ENCODE measurements at regions not wholly inside any gene's neighbourhood (a gene's known extent, or its start where the extent isn't known, plus 50 kb on each side); places are given as distances from the start of the nearest gene placed in this dataset.
"Not testable (repeated sequence)": the region's sequence is repeated elsewhere in the genome, so short reads cannot be mapped to it uniquely, and the experiment has no call there.

- DNase-seq (ENCODE audit: low read depth in 4 of 4, low spot score in 3 of 4) = no peak
Observed at GRCh38 chr5:158522776-158523175, 576.9 kb downstream of the EBF1 start.

DNA sequence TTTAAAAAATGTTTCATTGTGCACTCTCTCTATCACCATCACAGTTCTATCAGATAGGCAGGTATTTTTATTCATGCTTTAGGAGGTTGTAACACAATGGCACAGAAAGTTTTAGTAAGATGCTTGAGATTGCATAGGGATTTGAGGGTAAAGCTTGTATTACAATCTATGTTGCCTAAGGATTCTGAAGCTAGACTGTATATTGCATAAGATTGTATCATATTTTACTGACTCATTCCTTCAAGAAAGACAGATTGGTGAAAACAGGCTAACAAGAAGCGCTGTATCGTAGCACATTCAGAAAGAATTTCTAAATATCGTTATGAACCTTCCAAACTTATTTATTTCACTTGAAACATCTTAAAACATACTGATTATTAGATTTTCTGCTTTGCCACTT is 577.7 kb downstream of the EBF1 start:
- no peak for DNase-seq (ENCODE audit: low read depth in 4 of 4, low spot score in 3 of 4)

- DNase-seq (ENCODE audit: low read depth in 4 of 4, low spot score in 3 of 4) = no peak
Observed at GRCh38 chr5:158519433-158520021, 580.2 kb downstream of the EBF1 start.

DNA sequence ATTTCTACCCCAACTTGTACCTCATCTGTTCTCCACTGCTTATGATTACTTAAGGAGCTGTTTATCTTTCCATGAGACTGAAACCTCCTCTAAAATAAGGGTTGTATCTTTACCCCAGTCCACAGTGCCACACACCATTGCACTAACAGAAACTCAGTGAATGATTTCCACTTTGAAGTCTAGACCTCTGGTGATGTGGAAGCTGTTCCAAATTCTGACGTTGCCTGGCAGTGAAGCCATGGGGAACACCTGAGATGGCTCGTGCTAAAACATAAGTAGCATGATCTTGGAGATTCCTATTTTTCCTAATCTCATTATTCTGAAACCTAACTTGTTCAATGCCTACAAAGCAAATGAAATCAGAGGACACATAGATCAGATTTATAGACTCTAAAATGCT is 583.2 kb downstream of the EBF1 start:
- DNase-seq (ENCODE audit: low read depth in 4 of 4, low spot score in 3 of 4) = no peak

DNA sequence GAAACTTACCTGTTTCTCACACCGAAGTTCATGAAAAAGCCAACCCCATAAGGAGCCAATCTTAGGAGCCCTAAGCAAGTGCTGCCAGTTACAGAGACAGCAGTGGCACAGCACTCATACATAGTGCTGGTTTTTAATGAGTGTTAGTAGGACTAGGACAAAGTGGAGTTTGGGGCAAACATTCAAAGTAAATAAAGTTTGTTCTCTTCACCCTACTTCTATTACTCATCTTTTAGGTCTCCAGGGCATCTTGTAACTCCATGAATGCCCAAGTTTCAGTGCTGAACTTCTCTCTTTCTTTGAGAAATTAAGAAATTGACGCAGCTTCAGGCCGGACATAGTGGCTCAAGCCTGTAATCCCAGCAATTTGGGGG is 584.7 kb downstream of the EBF1 start:
- no peak for DNase-seq (ENCODE audit: low read depth in 4 of 4, low spot score in 3 of 4)

- DNase-seq (ENCODE audit: low read depth in 4 of 4, low spot score in 3 of 4) = no peak
Observed at GRCh38 chr5:158514319-158514985, 585.3 kb downstream of the EBF1 start.

- DNase-seq (ENCODE audit: low read depth in 4 of 4, low spot score in 3 of 4) = no peak
Observed at GRCh38 chr5:158513490-158514318, 586.0 kb downstream of the EBF1 start.

- no peak for DNase-seq (ENCODE audit: low read depth in 4 of 4, low spot score in 3 of 4)
Observed at GRCh38 chr5:158511454-158511853, 588.3 kb downstream of the EBF1 start.

DNA sequence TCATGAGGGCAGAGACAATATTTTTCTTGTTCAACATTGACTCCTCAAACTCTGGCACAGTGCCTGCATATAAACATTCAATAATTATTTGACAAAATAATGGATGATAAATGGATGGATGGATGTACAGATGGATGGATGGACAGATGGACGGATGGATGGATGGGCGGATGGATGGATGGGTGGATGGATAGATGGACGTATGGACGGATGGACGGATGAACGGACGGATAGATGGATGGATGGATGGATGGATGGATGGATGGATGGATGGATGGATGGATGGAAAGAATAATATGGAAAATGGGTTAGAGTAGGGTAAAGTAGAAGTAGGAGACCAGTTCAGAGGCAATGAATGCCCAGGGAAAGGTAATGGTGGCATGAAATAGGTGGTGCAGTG is 589.2 kb downstream of the EBF1 start:
- no peak for DNase-seq (ENCODE audit: low read depth in 4 of 4, low spot score in 3 of 4)

DNA sequence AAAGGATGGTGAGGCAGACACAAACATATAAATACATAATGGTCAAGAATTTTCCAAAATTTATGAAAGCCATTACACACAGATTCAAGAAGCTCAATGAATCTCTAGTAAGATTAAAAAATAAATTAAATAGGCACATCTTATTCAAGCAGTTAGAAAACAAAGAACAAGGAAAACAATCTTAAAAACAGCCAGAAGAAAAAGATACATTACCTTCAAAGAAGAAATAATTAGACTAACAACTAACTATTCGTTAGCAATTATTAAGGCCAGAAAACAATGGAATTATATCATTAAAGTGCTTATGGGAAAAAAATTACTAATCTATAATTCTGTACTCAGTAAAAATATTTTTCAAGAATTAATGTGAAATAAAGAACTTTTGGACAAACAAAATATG is 593.1 kb downstream of the EBF1 start:
- no peak for DNase-seq (ENCODE audit: low read depth in 4 of 4, low spot score in 3 of 4)

DNA sequence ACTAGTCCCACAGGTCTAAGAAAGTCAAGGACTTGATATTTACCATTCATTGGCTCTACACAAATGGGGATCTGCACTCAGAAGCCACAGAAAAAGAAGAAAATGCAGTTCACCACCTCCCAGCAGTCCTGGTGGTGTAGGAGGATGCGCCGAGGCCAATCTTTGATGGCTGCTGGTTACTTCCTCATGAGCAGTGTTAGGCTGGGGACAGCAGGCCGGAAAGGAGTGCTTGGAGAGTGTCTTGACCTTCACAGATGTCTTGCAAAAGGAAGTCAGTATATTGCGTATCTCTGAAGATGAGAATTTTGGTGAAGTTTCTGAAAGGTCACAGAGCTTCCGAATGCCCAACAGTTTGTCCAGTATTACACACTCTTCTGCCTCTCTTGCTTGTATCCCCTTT is 597.0 kb downstream of the EBF1 start:
- DNase-seq (ENCODE audit: low read depth in 4 of 4, low spot score in 3 of 4) = no peak

- DNase-seq (ENCODE audit: low read depth in 4 of 4, low spot score in 3 of 4) = no peak
Observed at GRCh38 chr5:158499892-158500418, 599.8 kb downstream of the EBF1 start.

GRCh38 chr5:158499075-158499891 is 600.4 kb downstream of the EBF1 start:
- no peak for DNase-seq (ENCODE audit: low read depth in 4 of 4, low spot score in 3 of 4)

- no peak for DNase-seq (ENCODE audit: low read depth in 4 of 4, low spot score in 3 of 4)
Observed at GRCh38 chr5:158496624-158497023, 603.1 kb downstream of the EBF1 start.

DNA sequence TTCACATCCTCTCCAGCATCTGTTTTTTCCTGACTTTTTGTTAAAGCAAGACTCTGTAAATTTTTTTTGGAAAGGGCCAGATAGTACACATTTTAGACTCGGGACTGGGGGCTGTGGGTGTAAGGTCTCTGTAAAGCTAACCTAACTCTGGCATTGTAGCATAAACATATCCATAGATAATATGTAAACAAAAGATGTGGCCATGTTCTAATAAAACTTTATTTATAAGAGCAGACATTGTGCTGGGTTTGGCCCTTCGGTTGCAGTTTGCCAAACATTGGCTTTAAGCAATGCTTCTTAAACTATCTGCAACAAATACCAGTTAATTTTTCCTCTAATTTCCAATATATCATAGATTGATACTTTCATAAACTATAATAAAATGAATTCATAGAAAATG is 605.2 kb downstream of the EBF1 start:
- DNase-seq (ENCODE audit: low read depth in 4 of 4, low spot score in 3 of 4) = no peak

DNA sequence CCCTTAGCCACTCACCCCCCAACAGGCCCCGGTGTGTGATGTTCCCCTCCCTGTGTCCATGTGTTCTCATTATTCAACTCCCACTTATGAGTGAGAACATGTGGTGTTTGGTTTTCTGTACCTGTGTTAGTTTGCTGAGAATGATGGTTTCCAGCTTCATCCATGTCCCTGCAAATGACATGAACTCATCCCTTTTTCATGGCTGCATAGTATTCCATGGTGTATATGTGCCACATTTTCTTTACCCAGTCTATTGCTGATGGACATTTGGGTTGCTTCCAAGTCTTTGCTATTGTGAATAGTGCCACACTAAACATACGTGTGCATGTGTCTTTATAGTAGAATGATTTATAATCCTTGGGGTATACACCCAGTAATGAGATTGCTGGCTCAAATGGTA is 605.7 kb downstream of the EBF1 start:
- not testable (repeated sequence) for DNase-seq (ENCODE audit: low read depth in 4 of 4, low spot score in 3 of 4)

- DNase-seq (ENCODE audit: low read depth in 4 of 4, low spot score in 3 of 4) = no peak
Observed at GRCh38 chr5:158492841-158493242, 606.9 kb downstream of the EBF1 start.

DNA sequence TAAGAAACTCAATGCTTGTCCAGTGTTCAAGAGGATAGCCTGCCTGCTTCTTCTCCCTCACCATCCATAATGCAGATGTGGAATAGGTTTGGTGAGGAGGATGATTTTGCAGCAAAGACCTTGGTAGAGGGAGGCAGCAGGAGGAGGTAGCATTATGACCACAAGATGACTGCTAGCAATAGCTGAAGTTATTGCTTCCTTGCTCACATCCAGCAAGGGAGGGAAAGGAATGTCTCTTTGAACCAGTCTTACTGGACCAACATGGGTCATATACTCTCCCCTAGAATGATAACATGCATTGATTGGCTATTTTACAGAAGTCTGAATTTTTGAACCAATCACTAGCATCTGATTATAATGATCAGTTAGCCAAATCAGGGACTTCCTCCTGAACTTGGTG is 607.6 kb downstream of the EBF1 start:
- no peak for DNase-seq (ENCODE audit: low read depth in 4 of 4, low spot score in 3 of 4)

DNA sequence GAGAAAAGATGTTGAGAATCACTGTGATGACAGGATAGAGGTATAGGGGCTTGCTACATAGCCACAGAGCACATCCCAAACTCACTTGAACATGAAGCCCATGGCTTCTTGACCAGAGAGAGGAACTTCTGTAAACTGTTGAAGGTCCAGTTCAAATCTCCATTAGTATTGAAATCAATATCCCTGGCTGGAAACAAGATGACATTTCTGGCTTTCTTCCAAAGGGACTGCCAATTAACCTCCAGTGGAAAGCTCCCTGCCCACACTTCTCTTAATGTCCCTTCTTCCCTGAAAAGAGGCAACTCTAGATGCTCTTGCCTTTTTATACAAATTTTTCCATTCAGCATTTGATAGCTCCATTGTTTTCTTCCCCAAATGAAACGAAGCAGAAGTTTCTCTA is 612.1 kb downstream of the EBF1 start:
- DNase-seq (ENCODE audit: low read depth in 4 of 4, low spot score in 3 of 4) = no peak

DNA sequence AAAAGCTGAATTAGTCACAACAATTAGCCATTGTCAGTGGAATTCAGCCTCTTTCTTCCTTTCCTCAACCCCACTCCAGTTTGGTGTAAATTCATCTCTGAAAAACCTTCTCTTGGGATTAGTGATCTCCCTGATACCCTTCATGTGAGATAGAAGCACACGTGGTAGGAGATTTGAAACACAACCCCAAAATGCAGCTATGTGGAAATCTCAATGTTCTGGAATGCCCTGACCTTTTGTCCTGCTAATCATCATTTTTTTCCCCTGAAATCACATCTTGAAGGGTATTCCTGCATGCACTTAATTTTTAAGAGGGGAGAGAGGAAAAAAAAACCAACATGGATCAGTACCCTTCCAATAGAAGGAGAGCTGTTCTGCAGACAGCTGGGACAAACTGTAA is 612.6 kb downstream of the EBF1 start:
- no peak for DNase-seq (ENCODE audit: low read depth in 4 of 4, low spot score in 3 of 4)

- no peak for DNase-seq (ENCODE audit: low read depth in 4 of 4, low spot score in 3 of 4)
Observed at GRCh38 chr5:158486566-158486965, 613.1 kb downstream of the EBF1 start.
